NCI-H1092 treated with DMSO at 0.1 percent for 48 hours (cell line): ENCODE measurements at regions not wholly inside any gene's neighbourhood (a gene's known extent, or its start where the extent isn't known, plus 50 kb on each side); places are given as distances from the start of the nearest gene placed in this dataset.
"Not testable (repeated sequence)": the region's sequence is repeated elsewhere in the genome, so short reads cannot be mapped to it uniquely, and the experiment has no call there.

Experiments
- DNase-seq: peaks from one replicate; lab custom pipeline; 2025; lab: John Stamatoyannopoulos, UW

GRCh38 chr2:22984152-22984551, 400.8 kb upstream of the KLHL29 start:
- not testable (repeated sequence) for DNase-seq

GRCh38 chr2:22990246-22990645, 394.7 kb upstream of the KLHL29 start:
- no peak for DNase-seq

- DNase-seq, result no peak
These were observed 393.1 kb upstream of the KLHL29 start for GRCh38 chr2:22991844-22992243.

GRCh38 chr2:22992441-22992840, 392.5 kb upstream of the KLHL29 start:
- no peak for DNase-seq

- DNase-seq, result no peak
These were observed 391.7 kb upstream of the KLHL29 start for GRCh38 chr2:22993250-22993649.

DNA sequence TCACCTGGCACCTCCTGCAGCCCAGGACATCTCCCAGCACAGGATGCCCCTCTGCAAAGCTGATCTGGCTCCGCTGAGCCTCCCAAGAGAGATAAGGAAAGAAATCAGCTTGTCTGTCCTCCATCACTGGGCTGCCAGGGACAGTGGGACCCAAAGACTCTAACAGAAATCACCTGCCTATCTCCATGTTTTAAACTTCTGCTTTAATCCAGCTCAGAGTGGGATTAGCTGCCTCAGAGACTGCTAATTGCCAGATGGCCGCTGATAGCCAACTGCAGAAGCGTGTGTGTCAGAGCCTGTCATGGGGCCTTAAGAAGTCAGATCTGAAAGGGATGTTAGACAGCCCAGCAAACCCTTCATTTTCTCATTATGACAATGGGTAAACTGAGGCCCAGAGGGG, 389.4 kb upstream of the KLHL29 start:
- DNase-seq, result no peak

DNA sequence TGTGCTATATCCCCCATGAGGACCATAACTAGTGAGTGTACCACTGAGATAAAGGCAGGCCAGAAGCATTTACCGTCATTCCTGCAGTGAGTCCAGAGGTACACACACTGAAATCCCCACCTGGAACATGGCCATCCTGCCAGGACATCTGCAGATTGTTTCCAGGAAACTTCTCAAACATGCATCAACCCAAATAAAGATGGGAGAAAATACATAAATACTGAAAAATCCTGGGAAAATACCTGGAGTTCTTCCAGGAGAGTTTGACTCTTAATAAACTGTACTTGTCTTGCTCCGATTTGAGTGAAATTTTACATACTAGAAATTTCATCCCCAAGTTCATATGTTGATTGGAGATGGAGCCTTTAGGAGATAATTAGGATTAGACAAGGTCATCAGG, 388.1 kb upstream of the KLHL29 start:
- DNase-seq, result no peak

DNA sequence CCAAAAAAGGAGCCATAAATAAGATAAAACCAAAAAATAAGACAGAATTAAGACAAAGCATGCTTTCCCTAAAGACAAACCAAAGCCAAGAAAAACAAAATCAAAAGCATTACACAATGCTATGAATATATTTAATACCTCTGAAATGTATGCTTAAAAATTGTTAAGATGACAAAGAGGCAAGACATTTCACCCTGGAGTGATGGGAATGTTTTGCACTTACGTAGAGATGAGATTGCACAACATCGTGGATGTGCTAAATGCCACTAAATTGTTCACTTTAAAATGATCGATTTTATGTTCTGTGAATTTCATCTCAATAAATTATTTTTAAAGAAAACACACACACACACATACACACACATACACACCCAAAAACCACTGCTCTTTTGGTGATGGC, 386.6 kb upstream of the KLHL29 start:
- no peak for DNase-seq

DNA sequence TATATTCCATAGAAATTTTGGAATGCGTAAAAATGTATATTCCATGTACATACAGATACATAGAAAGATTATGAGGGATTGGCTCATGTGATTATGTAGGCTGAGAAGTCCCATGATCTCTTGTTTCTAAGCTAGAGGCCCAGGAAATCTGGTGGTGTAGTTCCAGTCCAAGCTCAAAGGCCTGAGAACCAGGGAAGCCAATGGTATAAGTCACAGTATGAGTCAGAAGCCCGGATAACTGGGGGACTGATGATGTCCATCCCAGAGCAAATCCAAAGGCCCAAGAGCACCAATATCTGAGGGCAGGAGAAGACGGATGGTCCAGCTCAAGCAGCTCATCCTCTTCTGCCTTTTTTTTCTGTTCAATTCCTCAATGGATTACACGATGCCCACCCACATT, 385.0 kb upstream of the KLHL29 start:
- no peak for DNase-seq

DNA sequence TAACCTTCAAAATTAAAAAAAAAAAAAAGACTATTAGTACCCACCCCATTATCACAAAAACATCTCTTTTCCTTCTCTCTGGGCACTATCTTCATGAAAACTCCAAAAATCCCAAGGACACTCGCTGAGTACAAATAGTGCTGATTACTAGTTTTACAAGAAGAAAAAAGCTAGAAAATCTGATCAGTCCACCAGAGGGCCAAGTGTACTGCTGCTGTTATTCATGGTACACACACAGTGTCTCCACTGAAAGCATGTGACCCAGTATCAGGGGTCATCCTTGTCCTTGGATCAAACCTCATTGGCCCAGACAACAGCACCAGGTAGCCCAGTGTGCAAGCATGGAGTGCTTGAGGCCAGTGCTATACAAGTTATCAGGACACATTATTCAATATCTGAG, 382.7 kb upstream of the KLHL29 start:
- DNase-seq, result no peak

DNA sequence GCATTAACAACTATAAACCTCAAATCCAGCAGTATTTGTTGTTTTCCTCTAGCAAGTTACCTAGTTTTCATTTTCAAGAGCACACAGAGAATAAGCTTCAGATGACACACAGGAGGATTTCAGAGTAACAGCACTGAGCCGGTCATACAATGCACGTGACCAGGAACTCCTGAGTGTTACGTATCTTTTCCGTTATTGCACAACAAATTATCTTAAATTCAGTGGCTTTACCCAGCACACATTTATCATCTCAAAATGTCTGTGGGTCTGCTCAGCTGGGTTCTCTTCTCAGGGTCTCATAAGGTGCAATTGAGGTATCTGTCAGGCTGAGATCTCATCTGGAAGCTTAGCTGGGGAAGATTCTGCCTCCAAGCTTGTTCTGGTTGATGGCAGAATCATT, 379.5 kb upstream of the KLHL29 start:
- no peak for DNase-seq

GRCh38 chr2:23007631-23008235, 377.2 kb upstream of the KLHL29 start:
- no peak for DNase-seq

DNA sequence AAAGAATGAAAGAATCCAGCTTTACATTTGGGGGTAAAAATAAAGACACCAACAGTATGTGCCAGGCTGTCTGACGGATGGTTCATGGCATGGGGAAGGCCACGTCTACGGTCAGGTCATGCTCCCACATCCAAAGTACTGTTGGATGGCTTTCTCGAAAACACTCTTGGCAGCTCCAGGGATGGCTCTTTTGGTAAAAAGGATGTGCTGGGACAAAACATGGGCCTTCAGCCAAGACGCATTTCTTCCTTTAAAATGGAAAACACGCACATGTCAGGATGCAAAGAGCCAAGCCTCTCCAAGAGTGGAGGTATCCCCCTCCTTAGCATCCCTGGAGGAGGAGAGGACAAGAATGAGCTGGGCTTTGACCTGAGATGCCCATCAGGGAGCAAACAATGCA, 376.5 kb upstream of the KLHL29 start:
- no peak for DNase-seq

GRCh38 chr2:23008951-23009350, 376.0 kb upstream of the KLHL29 start:
- DNase-seq, result no peak

- DNase-seq, result no peak
These were observed 375.3 kb upstream of the KLHL29 start for GRCh38 chr2:23009545-23010149.

DNA sequence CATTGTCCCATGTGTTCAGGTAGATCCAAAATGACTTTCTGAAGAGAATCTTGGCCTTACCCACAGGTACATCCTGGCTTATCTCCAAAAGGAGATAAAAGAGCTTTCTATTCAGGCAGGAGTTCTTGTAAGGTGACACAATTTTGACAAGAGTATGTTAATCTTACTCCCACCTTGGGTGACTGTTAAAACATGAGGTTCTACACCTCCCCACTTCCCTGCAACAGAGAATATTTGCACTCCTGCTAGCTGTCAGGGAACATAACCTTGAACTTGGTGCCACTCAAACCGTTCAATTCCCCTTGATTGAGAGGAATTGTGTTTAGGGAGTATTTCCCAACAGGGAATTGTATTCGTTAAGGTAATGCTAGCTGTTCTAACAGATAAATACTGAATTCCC, 372.5 kb upstream of the KLHL29 start:
- DNase-seq, result no peak

DNA sequence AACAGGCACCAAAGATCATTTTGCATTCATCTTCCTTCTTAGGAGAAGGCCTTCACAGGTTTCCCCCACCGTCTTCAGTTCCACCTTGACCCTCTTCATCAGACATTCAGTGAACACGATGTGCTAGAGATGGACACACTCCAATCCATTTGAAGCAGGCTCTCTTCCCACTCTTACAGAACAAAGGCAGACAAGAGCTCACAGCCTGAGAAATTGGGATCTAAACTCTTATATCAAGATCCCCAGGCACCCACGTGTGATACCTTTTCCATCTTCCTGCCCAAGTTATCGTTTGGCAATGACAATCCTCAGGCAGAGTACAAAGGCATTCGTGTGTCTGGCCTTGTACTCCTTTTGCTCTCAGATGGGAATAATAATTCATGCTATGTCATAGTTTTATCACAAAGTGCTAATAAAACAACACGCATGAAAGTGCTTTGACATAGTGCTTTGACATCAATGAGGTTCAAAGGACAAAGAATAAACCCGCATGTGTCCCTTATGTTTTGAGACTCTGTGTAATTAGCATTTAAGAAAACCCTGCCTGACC, 369.3 kb upstream of the KLHL29 start:
- no peak for DNase-seq

GRCh38 chr2:23019476-23019875, 365.5 kb upstream of the KLHL29 start:
- no peak for DNase-seq

GRCh38 chr2:23020659-23021058, 364.3 kb upstream of the KLHL29 start:
- no peak for DNase-seq

GRCh38 chr2:23021311-23022120, 363.5 kb upstream of the KLHL29 start:
- no peak for DNase-seq

GRCh38 chr2:23023722-23024121, 361.3 kb upstream of the KLHL29 start:
- no peak for DNase-seq

DNA sequence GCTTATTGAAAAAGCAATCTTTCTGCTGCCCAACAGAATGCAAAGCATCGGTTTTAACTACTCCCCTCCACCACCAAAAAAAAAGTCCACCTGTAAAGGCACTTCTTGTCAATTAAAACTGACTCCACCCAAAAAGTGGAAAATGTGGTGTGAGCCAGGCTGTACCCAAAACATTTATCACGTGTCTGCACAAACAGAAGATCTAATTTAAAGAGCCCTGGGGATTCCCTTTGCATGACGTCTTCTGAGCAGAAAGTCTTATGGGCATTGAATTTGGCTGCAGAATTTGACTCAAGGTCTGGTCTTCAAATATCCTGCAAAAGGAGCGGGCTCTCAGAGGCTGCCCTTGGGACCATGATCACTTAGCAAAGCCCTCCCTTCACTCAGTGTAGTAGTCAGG, 358.3 kb upstream of the KLHL29 start:
- no peak for DNase-seq

- DNase-seq, result no peak
These were observed 357.6 kb upstream of the KLHL29 start for GRCh38 chr2:23027396-23027795.
